SW 1271 (cell line): ENCODE measurements at regions not wholly inside any gene's neighbourhood (a gene's known extent, or its start where the extent isn't known, plus 50 kb on each side); places are given as distances from the start of the nearest gene placed in this dataset.

Experiments
- DNase-seq, 2 experiments: peaks; one replicate each; lab custom pipeline; 2025; lab: John Stamatoyannopoulos, UW

- DNase-seq, result no peak
These were observed 293.7 kb upstream of the ACVR2A start for GRCh38 chr2:147550995-147551731.

DNA sequence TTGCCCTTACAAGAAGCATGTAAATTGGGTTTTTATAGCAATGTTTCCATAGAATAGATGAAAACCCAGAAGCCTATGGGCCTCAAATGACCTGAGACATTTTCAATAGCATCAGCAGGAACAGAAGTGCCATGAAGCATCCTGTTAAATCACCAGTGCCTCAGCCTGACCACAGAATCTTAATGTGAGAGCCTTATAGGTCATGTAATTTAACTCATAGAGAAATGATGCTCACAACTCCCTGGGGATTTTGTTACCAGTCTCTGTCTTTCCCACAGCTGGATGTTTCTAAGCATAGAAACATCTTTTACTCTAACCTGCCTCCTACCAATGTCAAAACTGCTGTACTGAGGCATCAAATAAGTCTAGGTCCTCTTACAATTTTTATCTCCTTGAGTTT, 295.8 kb upstream of the ACVR2A start:
- no peak for DNase-seq

- DNase-seq, result no peak
These were observed 296.4 kb upstream of the ACVR2A start for GRCh38 chr2:147548451-147548850.

GRCh38 chr2:147547440-147547839, 297.4 kb upstream of the ACVR2A start:
- no peak for DNase-seq

DNA sequence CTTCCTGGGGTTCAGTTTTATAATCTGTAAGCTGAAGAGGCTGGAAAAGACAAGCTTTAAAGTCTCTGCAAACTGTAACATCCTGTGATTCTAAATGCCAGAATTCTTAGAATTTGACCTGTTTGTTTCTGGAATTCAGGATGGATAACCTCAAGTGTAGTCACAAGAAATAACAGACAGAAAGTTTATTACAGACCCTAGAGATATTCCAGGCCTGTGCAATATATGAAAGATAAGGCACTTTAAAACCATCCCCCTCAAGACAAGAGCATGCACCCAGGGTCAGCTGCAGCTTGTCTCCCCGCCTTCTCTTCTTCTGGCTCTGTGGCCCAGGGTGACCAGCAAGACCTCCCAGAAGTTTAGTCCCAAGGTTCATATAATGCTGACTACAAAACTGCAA, 298.7 kb upstream of the ACVR2A start:
- DNase-seq, result no peak

- DNase-seq, result no peak
These were observed 301.8 kb upstream of the ACVR2A start for GRCh38 chr2:147543056-147543455.

GRCh38 chr2:147542351-147542750, 302.5 kb upstream of the ACVR2A start:
- no peak for DNase-seq

GRCh38 chr2:147541314-147541713, 303.5 kb upstream of the ACVR2A start:
- no peak for DNase-seq

GRCh38 chr2:147538821-147539220, 306.0 kb upstream of the ACVR2A start:
- DNase-seq, result no peak

- DNase-seq, result no peak
These were observed 306.7 kb upstream of the ACVR2A start for GRCh38 chr2:147538088-147538487.

GRCh38 chr2:147531269-147531668, 313.6 kb upstream of the ACVR2A start:
- no peak for DNase-seq

DNA sequence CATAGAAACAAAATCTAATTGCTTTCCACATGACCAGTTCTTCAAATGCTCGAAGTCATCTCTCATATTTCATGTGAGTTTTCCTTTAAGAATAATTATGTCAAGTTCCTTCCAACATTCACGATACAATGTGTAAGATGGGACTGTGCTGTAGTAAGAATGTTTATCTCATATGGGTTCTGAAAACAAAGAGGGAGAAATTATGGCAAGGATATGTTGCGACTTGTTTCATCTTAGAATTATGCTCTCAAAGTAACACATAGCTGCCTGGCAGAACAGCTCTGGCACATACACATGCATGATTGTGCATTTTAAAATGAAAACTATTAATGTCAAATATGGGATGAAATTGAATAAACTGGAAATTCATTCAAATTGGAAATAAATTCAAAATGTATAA, 314.8 kb upstream of the ACVR2A start:
- no peak for DNase-seq

DNA sequence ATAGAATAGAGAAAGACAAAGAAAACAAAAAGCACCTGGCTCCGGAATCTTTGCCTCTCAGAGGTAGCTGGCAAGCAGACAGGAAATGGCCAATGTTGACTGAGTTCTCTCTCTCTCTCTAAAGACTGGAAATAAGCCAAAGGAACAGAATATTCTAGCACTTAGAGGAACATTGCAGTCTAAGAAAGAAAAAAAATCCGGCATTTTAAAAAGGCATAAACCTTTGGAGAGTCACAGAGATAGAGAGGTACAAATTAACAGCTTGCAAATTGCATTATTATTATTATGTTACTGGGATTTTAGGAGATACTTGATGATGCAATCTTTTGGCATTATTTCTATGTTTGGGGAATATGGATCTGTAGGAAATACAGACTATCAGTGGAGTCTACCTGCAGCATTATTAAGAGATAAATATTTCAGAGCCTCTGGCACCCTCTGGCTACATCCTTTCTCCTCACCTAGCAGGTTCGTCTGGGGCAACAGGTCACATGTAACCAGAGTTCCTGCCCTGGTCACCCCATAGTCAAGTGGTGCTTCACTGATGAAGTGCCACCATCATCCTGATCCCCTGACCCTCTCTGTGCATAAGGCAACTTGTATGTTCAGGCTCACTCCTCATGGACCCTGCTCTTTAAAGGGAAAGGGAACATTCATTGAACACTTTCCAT, 318.9 kb upstream of the ACVR2A start:
- DNase-seq, result no peak

DNA sequence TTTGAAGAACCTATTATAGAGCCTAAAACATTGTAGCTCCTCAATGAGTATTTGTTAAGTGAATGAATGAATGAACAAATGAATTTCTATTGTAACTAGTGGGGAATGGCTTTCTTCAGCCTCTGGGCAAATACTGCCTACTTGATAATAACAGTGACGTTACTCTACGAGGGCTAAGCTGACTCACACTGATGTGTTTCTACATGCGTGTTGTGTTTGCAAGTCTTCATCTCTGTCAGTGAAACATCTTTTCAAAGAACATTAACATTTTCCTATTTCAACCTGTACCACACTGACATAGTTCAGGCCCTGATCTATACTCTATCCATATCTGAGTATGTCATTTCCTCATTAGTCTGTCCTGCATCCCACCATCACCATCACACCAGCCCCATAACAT, 319.9 kb upstream of the ACVR2A start:
- no peak for DNase-seq

DNA sequence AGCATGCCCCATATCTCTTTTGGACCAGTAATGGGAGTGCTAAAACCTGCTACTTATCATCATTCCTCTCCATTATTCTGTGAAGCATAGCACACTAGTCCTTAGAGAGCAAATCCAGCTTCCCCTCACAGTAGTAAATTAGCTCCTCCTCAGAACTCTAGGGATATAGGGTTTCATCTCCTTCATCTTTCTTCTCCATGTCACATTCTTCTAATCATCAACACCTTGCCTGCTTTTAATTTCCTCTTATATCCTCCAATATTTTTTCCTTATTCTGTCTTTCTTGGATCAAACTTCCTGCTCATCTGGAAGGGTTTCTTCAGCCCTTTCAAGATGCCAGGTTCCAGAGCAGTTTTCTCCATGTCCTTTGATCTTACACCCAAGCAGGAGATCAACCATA, 321.4 kb upstream of the ACVR2A start:
- no peak for DNase-seq

GRCh38 chr2:147521936-147522335, 322.9 kb upstream of the ACVR2A start:
- no peak for DNase-seq

GRCh38 chr2:147520817-147521216, 324.0 kb upstream of the ACVR2A start:
- DNase-seq, result no peak

- DNase-seq, result no peak
These were observed 325.7 kb upstream of the ACVR2A start for GRCh38 chr2:147519178-147519577.

DNA sequence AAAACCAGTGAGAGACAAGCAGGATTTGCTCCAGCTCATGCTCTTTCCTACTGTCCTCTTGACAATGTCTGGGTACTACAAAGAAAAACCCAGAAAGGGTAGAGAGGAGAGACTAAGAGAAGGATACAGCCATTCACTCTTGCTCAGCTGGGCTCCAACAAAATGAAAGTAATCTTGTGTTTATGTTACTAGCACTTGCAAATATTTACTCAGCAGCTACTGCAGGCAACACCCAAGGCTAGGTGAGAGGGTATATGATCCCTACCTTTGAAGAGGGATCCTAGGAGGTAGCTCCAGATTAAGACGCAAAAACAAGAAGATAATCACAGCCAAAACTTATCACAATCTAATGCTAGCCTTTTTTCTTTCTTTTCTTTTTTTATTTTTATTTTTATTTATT, 329.6 kb upstream of the ACVR2A start:
- no peak for DNase-seq

DNA sequence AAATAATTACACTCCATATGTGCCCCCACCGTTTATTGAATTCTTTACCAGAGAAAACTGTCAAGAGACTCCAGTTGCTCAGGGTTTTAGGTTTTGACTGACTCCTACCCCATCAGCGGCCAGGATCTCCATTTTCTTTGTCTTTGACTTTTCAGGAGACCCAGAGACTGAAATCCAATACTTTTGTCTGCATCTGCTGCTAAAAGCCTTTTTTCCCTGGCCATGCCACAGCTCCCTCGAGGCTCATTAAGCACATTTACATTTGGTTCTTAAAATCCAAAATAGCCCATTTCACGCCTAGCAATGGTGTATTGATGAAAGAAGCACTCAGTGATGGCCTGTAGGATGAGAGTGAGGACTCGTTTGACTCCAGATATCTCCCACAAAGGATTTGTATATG, 332.6 kb upstream of the ACVR2A start:
- DNase-seq, result no peak

- DNase-seq, result no peak
These were observed 333.3 kb upstream of the ACVR2A start for GRCh38 chr2:147511491-147511948.

DNA sequence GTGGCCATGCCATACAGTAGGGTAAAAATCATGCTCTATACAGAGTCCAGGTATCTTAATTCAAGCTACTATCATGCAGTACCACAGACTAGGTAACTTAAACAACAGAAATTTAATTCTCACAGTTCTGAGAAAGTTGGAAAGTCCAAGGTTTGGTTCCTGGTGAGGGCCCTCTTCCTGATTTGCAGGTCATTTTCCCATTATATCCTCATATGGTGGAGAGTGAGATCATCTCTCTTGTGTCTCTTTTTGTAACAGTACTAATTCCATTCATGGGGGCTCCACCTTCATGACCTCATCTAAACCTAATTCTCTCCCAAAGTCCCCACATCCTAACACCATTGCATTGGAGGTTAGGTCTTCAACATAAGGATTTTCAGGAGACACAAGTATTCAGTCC, 335.0 kb upstream of the ACVR2A start:
- DNase-seq, result no peak

GRCh38 chr2:147506889-147507288, 337.9 kb upstream of the ACVR2A start:
- DNase-seq, result no peak
